Endothelial cell of umbilical vein (primary cell): ENCODE measurements at regions not wholly inside any gene's neighbourhood (a gene's known extent, or its start where the extent isn't known, plus 50 kb on each side); places are given as distances from the start of the nearest gene placed in this dataset.

ENCODE experiments used
- BruUV-seq: library from RNA; stranded (reverse); fragments of 400-500 nt; replicated peaks from 2 replicates; lab custom pipeline; 2021; lab: Mats Ljungman, UMichigan
- CTCF ChIA-PET: fragments of 300-600, 350-600 bp; sonication (Branson Sonifier 250); formaldehyde crosslinking; loops from one replicate; lab custom pipeline; 2021; ENCODE audit warnings: antibody characterized with exemption, inconsistent platforms; lab: Charles Lee
- POLR2A ChIA-PET: fragments of 300-600, 350-600 bp; sonication (Branson Sonifier 250); formaldehyde crosslinking; loops from one replicate; lab custom pipeline; 2021; ENCODE audit warnings: antibody characterized with exemption, inconsistent platforms; lab: Charles Lee
- DNase-seq: peaks from one replicate; pipeline ENCODE4 v3.0.0-alpha.2; 2011; ENCODE audit warnings: low read depth, low spot score
- FAIRE-seq: peaks from 2 replicates; lab custom pipeline; 2011; peaks lifted over from hg19 to GRCh38; lab: Jason Lieb, UNC
- H2AFZ ChIP-seq: 2 replicates; pipeline ENCODE4 v1.6.0; 2012; ENCODE audit warnings: low read depth, low read length, control low read depth, inconsistent platforms
- H3K27ac ChIP-seq: 2 replicates; pipeline ENCODE4 v1.5.1; 2011; ENCODE audit warnings: low read depth, mild to moderate bottlenecking, control low read depth, low read length, moderate library complexity; ENCODE audit not compliant: insufficient read depth
- H3K27me3 ChIP-seq, 2 experiments: 2 replicates each; pipeline versions ENCODE4 v1.6.0 to v1.6.1; 2011; ENCODE audit warnings: low read length in 2 of 2, mixed read lengths in 1 of 2; ENCODE audit not compliant: control insufficient read depth in 2 of 2, insufficient read depth in 2 of 2
- H3K36me3 ChIP-seq, 2 experiments: 2 replicates in 1 of 2; 3 replicates in 1 of 2; pipeline ENCODE4 v1.5.1; 2011; ENCODE audit warnings: low read length in 2 of 2, mild to moderate bottlenecking in 1 of 2, moderate library complexity in 1 of 2; ENCODE audit not compliant: control insufficient read depth in 2 of 2, insufficient read depth in 2 of 2; ENCODE audit errors: extremely low read depth in 1 of 2
- H3K4me1 ChIP-seq: 3 replicates; pipeline ENCODE4 v1.5.1; 2011; ENCODE audit warnings: mild to moderate bottlenecking, low read length; ENCODE audit not compliant: control insufficient read depth, insufficient read depth; ENCODE audit errors: extremely low read depth
- H3K4me2 ChIP-seq: 2 replicates; pipeline ENCODE4 v1.6.1; 2011; ENCODE audit warnings: low read length, control low read depth, mixed read lengths; ENCODE audit not compliant: insufficient read depth
- H3K4me3 ChIP-seq, 3 experiments: fragments of 200-600 bp in 1 of 3; sonication (generic), shearing (Covaris generic) in 1 of 3; replicated peaks in 1 of 3; 2 replicates each; pipeline ENCODE4 v1.5.1; 2011 to 2016; ENCODE audit warnings: control low read depth in 3 of 3, low read length in 3 of 3, mild to moderate bottlenecking in 2 of 3, inconsistent platforms in 1 of 3, low read depth in 1 of 3, moderate library complexity in 1 of 3; ENCODE audit not compliant: insufficient read depth in 1 of 3
- H3K79me2 ChIP-seq: 2 replicates; pipeline ENCODE4 v1.6.0; 2012; ENCODE audit warnings: low read length, inconsistent platforms; ENCODE audit not compliant: control insufficient read depth, insufficient read depth
- H3K9ac ChIP-seq: replicated peaks from 2 replicates; pipeline ENCODE3; 2011; ENCODE audit warnings: low read length, control low read depth; ENCODE audit not compliant: insufficient read depth; ENCODE audit errors: extremely low read depth
- H3K9me1 ChIP-seq: replicated peaks from 3 replicates; pipeline ENCODE4 v1.6.0; 2011; ENCODE audit warnings: mild to moderate bottlenecking, low read length; ENCODE audit not compliant: control insufficient read depth, insufficient read depth; ENCODE audit errors: extremely low read depth
- H3K9me3 ChIP-seq: replicated peaks from 2 replicates; pipeline ENCODE4 v1.5.1; 2012; ENCODE audit warnings: low read length, inconsistent platforms; ENCODE audit not compliant: control insufficient read depth, insufficient read depth
- H4K20me1 ChIP-seq: replicated peaks from 2 replicates; pipeline ENCODE3; 2011; ENCODE audit warnings: mild to moderate bottlenecking, low read length; ENCODE audit not compliant: control insufficient read depth, insufficient read depth; ENCODE audit errors: extremely low read depth
- EZH2 ChIP-seq: IDR thresholded peaks from 2 replicates; pipeline ENCODE4 v1.6.1; 2012; ENCODE audit warnings: borderline replicate concordance, low read depth, mild to moderate bottlenecking, moderate library complexity, low read length, inconsistent platforms; ENCODE audit not compliant: severe bottlenecking
- FOS ChIP-seq: IDR thresholded peaks from 2 replicates; pipeline ENCODE4 v1.6.1; 2011; ENCODE audit warnings: mild to moderate bottlenecking, low read length, moderate library complexity, borderline replicate concordance; ENCODE audit not compliant: insufficient read depth
- GATA2 ChIP-seq: IDR thresholded peaks from 2 replicates; pipeline ENCODE4 v1.7.0; 2011; ENCODE audit warnings: low read depth, mild to moderate bottlenecking, moderate library complexity, mixed read lengths, low read length; ENCODE audit not compliant: insufficient read length, insufficient read depth
- JUN ChIP-seq: IDR thresholded peaks from 2 replicates; pipeline ENCODE4 v1.6.1; 2011; ENCODE audit warnings: borderline replicate concordance, low read depth; ENCODE audit not compliant: insufficient read length, insufficient read depth
- MYC ChIP-seq: IDR thresholded peaks from one replicate; pipeline ENCODE4 v1.6.1; 2011; ENCODE audit warnings: mild to moderate bottlenecking, low read depth, low read length
- POLR2A ChIP-seq: IDR thresholded peaks from 2 replicates; pipeline ENCODE4 v1.6.1; 2012; ENCODE audit warnings: low read depth, mild to moderate bottlenecking, control low read depth, low read length
- POLR2AphosphoS5 ChIP-seq: IDR thresholded peaks from 2 replicates; pipeline ENCODE4 v1.6.1; 2012; ENCODE audit warnings: low read depth, mild to moderate bottlenecking, control low read depth, low read length, moderate library complexity; ENCODE audit not compliant: insufficient read depth
- dilution Hi-C: fragments of 300-500 bp; cut with MboI; formaldehyde crosslinking; loops from one replicate; pipeline ENCODE4 v1.15.0; 2019; ENCODE audit warnings: low sequenced_read_pairs; ENCODE audit not compliant: extremely low pct_ligation_motif_present
- intact Hi-C: fragments of 100-400 bp; cut with micrococcal nuclease; formaldehyde crosslinking; loops from one replicate; pipeline ENCODE4 v1.10.0; 2022
- TF ChIP-seq, protein P1 (sequence below): IDR thresholded peaks from 2 replicates; pipeline ENCODE4 v1.6.1; 2011; ENCODE audit not compliant: insufficient read depth, insufficient read length
- TF ChIP-seq, protein P2 (sequence below), 2 donors: IDR thresholded peaks; 1 replicate in 1 of 2; 2 replicates in 1 of 2; pipeline ENCODE4 v1.5.1; 2011; ENCODE audit warnings: low read length in 2 of 2, mild to moderate bottlenecking in 2 of 2, moderate library complexity in 2 of 2, control low read depth in 1 of 2, inconsistent platforms in 1 of 2, low read depth in 1 of 2; ENCODE audit not compliant: insufficient read depth in 1 of 2; ENCODE audit errors: extremely low read depth in 1 of 2

- TF ChIP-seq GATA2 (no peak), JUN (no peak), EZH2 (no peak), POLR2A (no peak), POLR2AphosphoS5 (no peak), FOS (no peak), MYC (no peak)
- TF ChIP-seq, protein P1, sequence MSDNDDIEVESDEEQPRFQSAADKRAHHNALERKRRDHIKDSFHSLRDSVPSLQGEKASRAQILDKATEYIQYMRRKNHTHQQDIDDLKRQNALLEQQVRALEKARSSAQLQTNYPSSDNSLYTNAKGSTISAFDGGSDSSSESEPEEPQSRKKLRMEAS: no peak
- TF ChIP-seq, protein P2, sequence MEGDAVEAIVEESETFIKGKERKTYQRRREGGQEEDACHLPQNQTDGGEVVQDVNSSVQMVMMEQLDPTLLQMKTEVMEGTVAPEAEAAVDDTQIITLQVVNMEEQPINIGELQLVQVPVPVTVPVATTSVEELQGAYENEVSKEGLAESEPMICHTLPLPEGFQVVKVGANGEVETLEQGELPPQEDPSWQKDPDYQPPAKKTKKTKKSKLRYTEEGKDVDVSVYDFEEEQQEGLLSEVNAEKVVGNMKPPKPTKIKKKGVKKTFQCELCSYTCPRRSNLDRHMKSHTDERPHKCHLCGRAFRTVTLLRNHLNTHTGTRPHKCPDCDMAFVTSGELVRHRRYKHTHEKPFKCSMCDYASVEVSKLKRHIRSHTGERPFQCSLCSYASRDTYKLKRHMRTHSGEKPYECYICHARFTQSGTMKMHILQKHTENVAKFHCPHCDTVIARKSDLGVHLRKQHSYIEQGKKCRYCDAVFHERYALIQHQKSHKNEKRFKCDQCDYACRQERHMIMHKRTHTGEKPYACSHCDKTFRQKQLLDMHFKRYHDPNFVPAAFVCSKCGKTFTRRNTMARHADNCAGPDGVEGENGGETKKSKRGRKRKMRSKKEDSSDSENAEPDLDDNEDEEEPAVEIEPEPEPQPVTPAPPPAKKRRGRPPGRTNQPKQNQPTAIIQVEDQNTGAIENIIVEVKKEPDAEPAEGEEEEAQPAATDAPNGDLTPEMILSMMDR (IDR thresholded peaks at IDR 0.05; ENCODE audit: extremely low read depth in 1 of 2, insufficient read depth in 1 of 2, low read depth in 1 of 2, low read length in 2 of 2): no peak
- no TSS peak for BruUV-seq
- Histone ChIP-seq H3K9me1 (no peaks in the 10 kb centered on the region), H3K4me2 (peak overlapping the region; percentile 82), H3K9ac (no peak overlapping the region), H3K27me3 (peaks cover 0 to 2% of the 10 kb centered on the region in 2 experiments), H3K4me3 (no peak overlapping the region), H3K36me3 (no peaks in the 10 kb centered on the region), H2AFZ (no peak overlapping the region), H4K20me1 (no peaks in the 10 kb centered on the region), H3K9me3 (no peaks in the 10 kb centered on the region), H3K79me2 (no peaks in the 10 kb centered on the region), H3K27ac (no peak overlapping the region), H3K4me1 (peaks cover 15% of the 10 kb centered on the region)
- ChIA-PET CTCF (interaction anchor here (0.7 to 1.0 kb wide), 2 partner anchors 28 to 420 kb away, joined by 3 read pairs; no protein-coding TSS in a partner anchor), POLR2A (no interaction called here)
- dilution Hi-C loops (no loop called here), intact Hi-C loops (no loop called here)
- DNase-seq (peak; percentile 2), FAIRE-seq (no peak)
These were observed 97.9 kb downstream of the SOD2 start for GRCh38 chr6:159595173-159595572.
